IMR-90 (cell line): ENCODE measurements at regions not wholly inside any gene's neighbourhood (a gene's known extent, or its start where the extent isn't known, plus 50 kb on each side); places are given as distances from the start of the nearest gene placed in this dataset.

Experiments
- ATAC-seq: fragments of 200-7000 bp; cut with Tn5 transposase; 2 replicates; pipeline ENCODE4 v1.9.1; 2020; ENCODE audit warnings: low read depth, mild to moderate bottlenecking, moderate library complexity
- BruUV-seq: library from RNA; stranded (reverse); fragments of 400-500 nt; replicated peaks from 2 replicates; lab custom pipeline; 2021; lab: Mats Ljungman, UMichigan
- CTCF ChIA-PET: fragments of 300-600 bp; formaldehyde crosslinking; extraction: SDS; loops from one replicate; lab custom pipeline; 2021; ENCODE audit warnings: antibody characterized with exemption; lab: Yijun Ruan, JAX
- POLR2A ChIA-PET: fragments of 300-600 bp; sonication (Branson Sonifier 250); formaldehyde crosslinking; loops from one replicate; lab custom pipeline; 2022; ENCODE audit warnings: antibody characterized with exemption; ENCODE audit not compliant: unreplicated experiment; lab: Charles Lee
- DNase-seq: peaks from one replicate; pipeline ENCODE4 v3.0.0; 2013
- H2AFZ ChIP-seq: replicated peaks from 2 replicates; pipeline ENCODE3; 2013; ENCODE audit warnings: low read length, mild to moderate bottlenecking; ENCODE audit not compliant: poor library complexity
- H2AK5ac ChIP-seq: 2 replicates; pipeline ENCODE4 v1.6.1; 2013; ENCODE audit warnings: low read depth, low read length, inconsistent platforms
- H2AK9ac ChIP-seq: replicated peaks from 2 replicates; pipeline ENCODE3; 2013; ENCODE audit warnings: mild to moderate bottlenecking, low read depth, low read length, moderate library complexity; ENCODE audit not compliant: poor library complexity
- H2BK120ac ChIP-seq: 2 replicates; pipeline ENCODE4 v1.6.1; 2013; ENCODE audit warnings: low read depth, low read length, inconsistent platforms
- H2BK15ac ChIP-seq: 3 replicates; pipeline ENCODE4 v1.6.1; 2013; ENCODE audit warnings: low read depth, low read length, inconsistent platforms
- H2BK20ac ChIP-seq: 2 replicates; pipeline ENCODE4 v1.6.1; 2013; ENCODE audit warnings: low read depth, mild to moderate bottlenecking, inconsistent platforms, low read length, moderate library complexity
- H2BK5ac ChIP-seq: 2 replicates; pipeline ENCODE4 v1.6.1; 2013; ENCODE audit warnings: mild to moderate bottlenecking, low read depth, low read length, inconsistent platforms; ENCODE audit not compliant: poor library complexity, severe bottlenecking
- H3K14ac ChIP-seq: replicated peaks from 2 replicates; pipeline ENCODE4 v1.6.1; 2013; ENCODE audit warnings: low read depth, low read length, inconsistent platforms
- H3K18ac ChIP-seq: 2 replicates; pipeline ENCODE4 v1.6.1; 2013; ENCODE audit warnings: low read depth, low read length, control low read depth
- H3K23ac ChIP-seq: 2 replicates; pipeline ENCODE4 v1.6.1; 2013; ENCODE audit warnings: low read depth, low read length, inconsistent platforms
- H3K27ac ChIP-seq: 2 replicates; pipeline ENCODE4 v1.5.1; 2013; ENCODE audit warnings: mild to moderate bottlenecking, control low read depth, low read length; ENCODE audit not compliant: insufficient read depth
- H3K27me3 ChIP-seq: 2 replicates; pipeline ENCODE4 v1.6.1; 2013; ENCODE audit warnings: low read length; ENCODE audit not compliant: control insufficient read depth, insufficient read depth
- H3K36me3 ChIP-seq: 2 replicates; pipeline ENCODE4 v1.6.1; 2013; ENCODE audit warnings: low read length, mixed read lengths; ENCODE audit not compliant: control insufficient read depth, insufficient read depth
- H3K4ac ChIP-seq: 2 replicates; pipeline ENCODE4 v1.6.1; 2013; ENCODE audit warnings: low read depth, low read length, inconsistent platforms
- H3K4me1 ChIP-seq: 2 replicates; pipeline ENCODE4 v1.6.1; 2013; ENCODE audit warnings: low read length, mixed read lengths; ENCODE audit not compliant: control insufficient read depth, insufficient read depth
- H3K4me2 ChIP-seq: 2 replicates; pipeline ENCODE4 v1.6.1; 2013; ENCODE audit warnings: low read depth, mild to moderate bottlenecking, control low read depth, low read length, moderate library complexity
- H3K4me3 ChIP-seq: 2 replicates; pipeline ENCODE4 v1.5.1; 2013; ENCODE audit warnings: low read depth, mild to moderate bottlenecking, control low read depth, low read length, moderate library complexity; ENCODE audit not compliant: insufficient read depth
- H3K56ac ChIP-seq: 2 replicates; pipeline ENCODE4 v1.6.1; 2013; ENCODE audit warnings: low read length, inconsistent platforms; ENCODE audit not compliant: insufficient read depth; ENCODE audit errors: extremely low read depth
- H3K79me1 ChIP-seq, 2 experiments: 2 replicates each; pipeline ENCODE4 v1.6.1; 2013; ENCODE audit warnings: low read length in 2 of 2, inconsistent platforms in 1 of 2, low read depth in 1 of 2
- H3K9ac ChIP-seq: 2 replicates; pipeline ENCODE4 v1.6.1; 2013; ENCODE audit warnings: low read depth, low read length, control low read depth
- H3K9me1 ChIP-seq: 2 replicates; pipeline ENCODE4 v1.6.1; 2013; ENCODE audit warnings: low read length, inconsistent platforms; ENCODE audit not compliant: insufficient read depth
- H3K9me3 ChIP-seq: 2 replicates; pipeline ENCODE4 v1.6.1; 2013; ENCODE audit warnings: low read length; ENCODE audit not compliant: control insufficient read depth, insufficient read depth
- H4K20me1 ChIP-seq: 2 replicates; pipeline ENCODE4 v1.6.1; 2013; ENCODE audit warnings: low read length, inconsistent platforms; ENCODE audit not compliant: insufficient read depth
- H4K5ac ChIP-seq: 2 replicates; pipeline ENCODE4 v1.6.1; 2013; ENCODE audit warnings: mild to moderate bottlenecking, low read depth, low read length, control low read depth
- H4K8ac ChIP-seq, 2 experiments: 2 replicates each; pipeline ENCODE4 v1.6.1; 2013; ENCODE audit warnings: low read depth in 2 of 2, low read length in 2 of 2, control low read depth in 1 of 2, inconsistent platforms in 1 of 2
- H4K91ac ChIP-seq: 2 replicates; pipeline ENCODE4 v1.6.1; 2013; ENCODE audit warnings: low read depth, low read length, inconsistent platforms; ENCODE audit not compliant: insufficient read depth
- CEBPB ChIP-seq: IDR thresholded peaks from 2 replicates; pipeline ENCODE4 v1.6.1; 2012; ENCODE audit warnings: low read depth, low read length, improper control_type of control experiment
- MAZ ChIP-seq: IDR thresholded peaks from 2 replicates; pipeline ENCODE4 v1.6.1; 2012; ENCODE audit warnings: low read depth, mild to moderate bottlenecking, low read length, improper control_type of control experiment, moderate library complexity, borderline replicate concordance
- NFE2L2 ChIP-seq: fragments of 150-350 bp; IDR thresholded peaks from 2 replicates; pipeline ENCODE4 v1.6.1; 2016; ENCODE audit warnings: low read depth, mild to moderate bottlenecking, low read length
- WGBS, 2 experiments: methylation state at CpG; one replicate each; pipeline versions ENCODE4 v1.1.5 to v1.1.7; 2013; ENCODE audit warnings: missing lambda C conversion rate in 2 of 2; ENCODE audit not compliant: insufficient read length in 1 of 2; ENCODE audit errors: extremely low coverage in 2 of 2; 5-methylcytosine and 5-hydroxymethylcytosine counted together
- dilution Hi-C: fragments of 300-500 bp; cut with HindIII; formaldehyde crosslinking; loops from one replicate; pipeline ENCODE4 v1.14.3; 2018; ENCODE audit warnings: low sequenced_read_pairs; ENCODE audit not compliant: unreplicated experiment
- in situ Hi-C: fragments of 300-500 bp; cut with MboI; formaldehyde crosslinking; loops from 3 replicates; pipeline ENCODE4 v1.14.3; 2019; ENCODE audit warnings: low sequenced_read_pairs, inconsistent platforms, mixed read lengths
- intact Hi-C: fragments of 100-400 bp; cut with micrococcal nuclease; formaldehyde crosslinking; loops from 2 replicates; pipeline ENCODE4 v1.10.0; 2022

DNA sequence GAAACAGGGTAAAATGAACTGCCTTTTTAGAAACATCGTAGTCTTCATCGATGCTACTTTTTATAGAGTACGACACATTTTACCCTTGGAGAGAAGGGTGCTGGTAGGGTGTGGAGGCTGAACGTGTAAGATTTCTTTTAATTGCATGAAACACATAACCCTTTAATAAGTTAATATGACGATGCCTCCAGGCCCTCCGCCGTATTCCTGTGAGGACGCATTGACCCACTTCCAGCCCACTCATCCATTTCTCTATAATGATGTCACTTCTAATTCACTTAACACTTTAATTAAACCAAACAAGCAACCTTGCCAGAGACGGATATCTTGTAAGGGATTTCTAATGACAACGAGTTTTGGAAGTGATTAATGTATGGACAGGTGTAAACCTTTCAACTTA is 158.7 kb downstream of the IRX2 start:
- Histone ChIP-seq H2AFZ (no peak overlapping the region), H3K56ac (no peak overlapping the region), H3K27me3 (no peaks in the 10 kb centered on the region), H3K36me3 (no peaks in the 10 kb centered on the region), H2BK20ac (no peak overlapping the region), H3K9me3 (peaks cover 21% of the 10 kb centered on the region), H2AK9ac (no peak overlapping the region), H4K5ac (no peak overlapping the region), H3K9me1 (no peaks in the 10 kb centered on the region), H3K9ac (no peak overlapping the region), H2BK5ac (no peak overlapping the region), H3K4me1 (no peaks in the 10 kb centered on the region), H4K91ac (no peak overlapping the region), H2BK120ac (no peak overlapping the region), H4K8ac (no peak overlapping the region), H2BK15ac (no peak overlapping the region), H2AK5ac (no peak overlapping the region), H3K4me2 (no peak overlapping the region), H3K27ac (no peak overlapping the region), H3K23ac (no peak overlapping the region), H4K20me1 (no peaks in the 10 kb centered on the region), H3K18ac (no peak overlapping the region), H3K14ac (no peak overlapping the region), H3K4ac (no peak overlapping the region), H3K79me1 (no peaks in the 10 kb centered on the region), H3K4me3 (no peak overlapping the region)
- in situ Hi-C loops (no loop called here), dilution Hi-C loops (no loop called here), intact Hi-C loops (no loop called here)
- CTCF ChIA-PET: no interaction called here
- BruUV-seq: no TSS peak
- TF ChIP-seq NFE2L2: no peak
- TF ChIP-seq CEBPB: no peak
- no peak for TF ChIP-seq MAZ
- DNase-seq (no peak), ATAC-seq (no peak)
- POLR2A ChIA-PET: no interaction called here
- WGBS, 2 experiments: no CpG with 5 or more reads among the region's 10 CpGs
